CD14-positive monocyte (primary cell): ENCODE measurements at regions not wholly inside any gene's neighbourhood (a gene's known extent, or its start where the extent isn't known, plus 50 kb on each side); places are given as distances from the start of the nearest gene placed in this dataset.

Experiments used
- DNase-seq, 3 donors: peaks; one replicate each; pipeline ENCODE4 v3.0.0-alpha.2; 2011 to 2022
- H2AFZ ChIP-seq: 2 replicates; pipeline ENCODE4 v1.6.0; 2012; ENCODE audit warnings: mild to moderate bottlenecking, low read depth, low read length, inconsistent platforms; ENCODE audit not compliant: insufficient read depth, poor library complexity, severe bottlenecking
- H3K27ac ChIP-seq, 2 donors: 1 replicate in 1 of 2; 2 replicates in 1 of 2; pipeline ENCODE4 v1.5.1; 2012 to 2013; ENCODE audit warnings: low read length in 2 of 2, control low read depth in 1 of 2, inconsistent platforms in 1 of 2, low read depth in 1 of 2, mild to moderate bottlenecking in 1 of 2
- H3K27me3 ChIP-seq, 2 donors: one replicate each; pipeline versions ENCODE4 v1.6.0 to v1.6.1; 2011 to 2013; ENCODE audit warnings: low read length in 2 of 2; ENCODE audit not compliant: control insufficient read depth in 2 of 2, insufficient read depth in 2 of 2
- H3K36me3 ChIP-seq, 2 donors: replicated peaks in 1 of 2; 1 replicate in 1 of 2; 2 replicates in 1 of 2; pipeline versions ENCODE4 v1.5.1 to v1.6.1; 2012 to 2013; ENCODE audit warnings: low read length in 2 of 2, control low read depth in 1 of 2, inconsistent platforms in 1 of 2, mild to moderate bottlenecking in 1 of 2; ENCODE audit not compliant: insufficient read depth in 2 of 2, control insufficient read depth in 1 of 2
- H3K4me1 ChIP-seq, 2 donors: 1 replicate in 1 of 2; 2 replicates in 1 of 2; pipeline versions ENCODE4 v1.5.1 to v1.6.1; 2012 to 2013; ENCODE audit warnings: low read length in 2 of 2, control low read depth in 1 of 2, inconsistent platforms in 1 of 2, mild to moderate bottlenecking in 1 of 2, moderate library complexity in 1 of 2; ENCODE audit not compliant: insufficient read depth in 2 of 2, control insufficient read depth in 1 of 2
- H3K4me2 ChIP-seq: replicated peaks from 2 replicates; pipeline ENCODE3; 2012; ENCODE audit warnings: low read length, moderate library complexity, mild to moderate bottlenecking; ENCODE audit not compliant: poor library complexity, severe bottlenecking; ENCODE audit errors: extremely low read depth
- H3K4me3 ChIP-seq, 3 experiments: fragments of 200-600 bp in 1 of 3; sonication (generic) in 1 of 3; replicated peaks in 1 of 3; 1 replicate in 2 of 3; 2 replicates in 1 of 3; pipeline ENCODE4 v1.5.1; 2011 to 2013; ENCODE audit warnings: low read length in 3 of 3, mild to moderate bottlenecking in 3 of 3, control low read depth in 2 of 3, low read depth in 2 of 3, inconsistent platforms in 1 of 3, moderate library complexity in 1 of 3
- H3K79me2 ChIP-seq: 2 replicates; pipeline ENCODE4 v1.6.0; 2012; ENCODE audit warnings: mild to moderate bottlenecking, control low read depth, inconsistent platforms, low read length, moderate library complexity; ENCODE audit not compliant: insufficient read depth
- H3K9ac ChIP-seq: 2 replicates; pipeline ENCODE4 v1.6.0; 2017; ENCODE audit warnings: low read length, mild to moderate bottlenecking; ENCODE audit not compliant: insufficient read depth, poor library complexity, severe bottlenecking
- H3K9me3 ChIP-seq, 2 donors: replicated peaks in 1 of 2; 1 replicate in 1 of 2; 2 replicates in 1 of 2; pipeline versions ENCODE4 v1.5.1 to v1.6.1; 2012 to 2013; ENCODE audit warnings: low read length in 2 of 2, control low read depth in 1 of 2; ENCODE audit not compliant: control insufficient read depth in 1 of 2, insufficient read depth in 1 of 2
- H4K20me1 ChIP-seq: 2 replicates; pipeline ENCODE4 v1.6.0; 2012; ENCODE audit warnings: mild to moderate bottlenecking, low read length, control low read depth, moderate library complexity; ENCODE audit not compliant: insufficient read depth
- H3K27ac Mint-ChIP-seq, 7 donors: one replicate each; pipeline ENCODE4 v1.8.0; 2020; ENCODE audit warnings: mild to moderate bottlenecking in 7 of 7, mixed read lengths in 7 of 7, moderate library complexity in 6 of 7, inconsistent platforms in 2 of 7
- H3K27me3 Mint-ChIP-seq, 3 donors: one replicate each; pipeline ENCODE4 v1.8.0; 2021 to 2022; ENCODE audit warnings: low read depth in 3 of 3, mild to moderate bottlenecking in 3 of 3, mixed read lengths in 3 of 3, moderate library complexity in 3 of 3, inconsistent platforms in 1 of 3
- H3K36me3 Mint-ChIP-seq, 2 donors: one replicate each; pipeline ENCODE4 v1.8.0; 2020; ENCODE audit warnings: mixed read lengths in 2 of 2, inconsistent platforms in 1 of 2, mild to moderate bottlenecking in 1 of 2
- H3K4me1 Mint-ChIP-seq: one replicate; pipeline ENCODE4 v1.8.0; 2020; ENCODE audit warnings: mild to moderate bottlenecking, mixed read lengths
- H3K4me3 Mint-ChIP-seq, 2 donors: one replicate each; pipeline ENCODE4 v1.8.0; 2020; ENCODE audit warnings: mild to moderate bottlenecking in 2 of 2, mixed read lengths in 2 of 2, moderate library complexity in 1 of 2
- H3K9me3 Mint-ChIP-seq, 7 donors: one replicate each; pipeline ENCODE4 v1.8.0; 2020 to 2022; ENCODE audit warnings: mixed read lengths in 7 of 7, mild to moderate bottlenecking in 6 of 7, moderate library complexity in 6 of 7, inconsistent platforms in 2 of 7
- WGBS: methylation state at CpG from one replicate; pipeline ENCODE4 v1.1.5; 2013; ENCODE audit warnings: missing lambda C conversion rate; ENCODE audit not compliant: insufficient coverage; 5-methylcytosine and 5-hydroxymethylcytosine counted together
- intact Hi-C, 2 donors: fragments of 100-400 bp; cut with micrococcal nuclease; formaldehyde crosslinking; loops; one replicate each; pipeline versions ENCODE4 v1.15.0 to v1.15.1; 2023
- TF ChIP-seq, protein P1 (sequence below): fragments of 200-600 bp; IDR thresholded peaks from one replicate; pipeline ENCODE4 v1.8.0; 2022; ENCODE audit warnings: antibody characterized with exemption, mild to moderate bottlenecking

DNA sequence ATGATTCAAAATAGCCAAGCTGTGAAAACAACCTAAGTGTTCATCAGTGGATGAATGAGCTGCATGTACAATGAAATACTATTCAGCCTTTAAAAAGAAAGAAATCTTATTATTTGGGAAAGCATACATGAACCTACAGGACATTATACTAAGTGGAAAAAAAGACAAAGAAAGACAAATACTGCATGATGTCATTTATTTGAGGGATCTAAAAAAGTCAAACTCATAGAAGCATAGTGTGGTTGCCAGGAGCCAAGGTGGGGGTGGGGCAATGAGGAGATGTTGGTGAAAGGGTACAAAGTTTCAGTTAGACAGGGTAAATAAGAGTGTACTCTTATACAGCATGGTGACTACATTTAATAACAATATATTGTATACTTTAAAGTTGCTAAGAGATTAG lies 261.5 kb downstream of the PARP8 start:
- H3K27ac Mint-ChIP-seq: no peak overlapping the region
- H3K27me3 ChIP-seq: no peaks in the 10 kb centered on the region
- no peaks in the 10 kb centered on the region for H3K36me3 Mint-ChIP-seq
- no peak overlapping the region for H2AFZ ChIP-seq
- no peak overlapping the region for H3K9ac ChIP-seq
- no peak overlapping the region for H3K4me3 ChIP-seq
- TF ChIP-seq, protein P1, sequence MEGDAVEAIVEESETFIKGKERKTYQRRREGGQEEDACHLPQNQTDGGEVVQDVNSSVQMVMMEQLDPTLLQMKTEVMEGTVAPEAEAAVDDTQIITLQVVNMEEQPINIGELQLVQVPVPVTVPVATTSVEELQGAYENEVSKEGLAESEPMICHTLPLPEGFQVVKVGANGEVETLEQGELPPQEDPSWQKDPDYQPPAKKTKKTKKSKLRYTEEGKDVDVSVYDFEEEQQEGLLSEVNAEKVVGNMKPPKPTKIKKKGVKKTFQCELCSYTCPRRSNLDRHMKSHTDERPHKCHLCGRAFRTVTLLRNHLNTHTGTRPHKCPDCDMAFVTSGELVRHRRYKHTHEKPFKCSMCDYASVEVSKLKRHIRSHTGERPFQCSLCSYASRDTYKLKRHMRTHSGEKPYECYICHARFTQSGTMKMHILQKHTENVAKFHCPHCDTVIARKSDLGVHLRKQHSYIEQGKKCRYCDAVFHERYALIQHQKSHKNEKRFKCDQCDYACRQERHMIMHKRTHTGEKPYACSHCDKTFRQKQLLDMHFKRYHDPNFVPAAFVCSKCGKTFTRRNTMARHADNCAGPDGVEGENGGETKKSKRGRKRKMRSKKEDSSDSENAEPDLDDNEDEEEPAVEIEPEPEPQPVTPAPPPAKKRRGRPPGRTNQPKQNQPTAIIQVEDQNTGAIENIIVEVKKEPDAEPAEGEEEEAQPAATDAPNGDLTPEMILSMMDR: no peak
- peaks cover 2 to 8% (median 4%) of the 10 kb centered on the region in 7 donors for H3K9me3 Mint-ChIP-seq
- H3K36me3 ChIP-seq: no peaks in the 10 kb centered on the region
- peaks cover 0 to 6% of the 10 kb centered on the region in 2 donors for H3K9me3 ChIP-seq
- H4K20me1 ChIP-seq: no peaks in the 10 kb centered on the region
- no peak overlapping the region for H3K4me3 Mint-ChIP-seq
- peaks cover 0 to 13% (median 13%) of the 10 kb centered on the region in 3 donors for H3K27me3 Mint-ChIP-seq
- intact Hi-C loops: no loop called here
- no peak for DNase-seq
- no peaks in the 10 kb centered on the region for H3K4me1 Mint-ChIP-seq
- no peak overlapping the region for H3K4me2 ChIP-seq
- no peaks in the 10 kb centered on the region for H3K79me2 ChIP-seq
- no peaks in the 10 kb centered on the region for H3K4me1 ChIP-seq
- H3K27ac ChIP-seq: no peak overlapping the region

DNA sequence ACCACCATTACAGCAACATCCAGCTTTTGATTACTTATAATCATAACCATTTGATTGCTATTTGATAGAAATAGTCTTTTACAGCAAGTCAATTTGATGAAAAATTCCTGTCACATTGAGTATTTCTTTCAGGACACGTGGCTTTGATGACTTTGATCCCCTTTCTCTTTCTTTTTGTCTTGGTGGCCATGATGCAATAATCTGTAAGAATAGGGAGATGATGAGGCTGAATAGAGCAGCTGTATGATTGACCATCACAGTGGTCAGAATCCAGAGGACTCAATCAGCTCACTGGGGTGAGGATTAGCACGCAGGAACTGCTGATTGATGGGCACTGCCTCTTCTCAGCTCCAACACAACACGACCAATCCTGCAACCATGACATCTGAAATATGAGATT lies 262.7 kb downstream of the PARP8 start:
- Mint-ChIP-seq H3K9me3 (peaks cover 0 to 2% (median 0%) of the 10 kb centered on the region in 7 donors), H3K4me3 (no peak overlapping the region), H3K27me3 (peaks cover 0 to 15% (median 6%) of the 10 kb centered on the region in 3 donors), H3K4me1 (no peaks in the 10 kb centered on the region), H3K27ac (no peak overlapping the region), H3K36me3 (no peaks in the 10 kb centered on the region)
- no peak overlapping the region for H3K4me2 ChIP-seq
- no peaks in the 10 kb centered on the region for H3K27me3 ChIP-seq
- TF ChIP-seq, protein P1: no peak
- no peak overlapping the region for H2AFZ ChIP-seq
- H3K27ac ChIP-seq: no peak overlapping the region
- WGBS: no CpG with 5 or more reads among the region's 3 CpGs
- no peaks in the 10 kb centered on the region for H3K4me1 ChIP-seq
- no peaks in the 10 kb centered on the region for H3K9me3 ChIP-seq
- DNase-seq: no peak
- intact Hi-C loops: no loop called here
- H3K4me3 ChIP-seq: no peak overlapping the region
- H3K36me3 ChIP-seq: no peaks in the 10 kb centered on the region
- H3K9ac ChIP-seq: no peak overlapping the region
- no peaks in the 10 kb centered on the region for H3K79me2 ChIP-seq
- no peaks in the 10 kb centered on the region for H4K20me1 ChIP-seq
